Astrocyte (in vitro differentiated cells and primary cell): ENCODE measurements at regions not wholly inside any gene's neighbourhood (a gene's known extent, or its start where the extent isn't known, plus 50 kb on each side); places are given as distances from the start of the nearest gene placed in this dataset.

Experiments used
- DNase-seq: peaks from one replicate; pipeline ENCODE4 v3.0.0-alpha.2; 2010; ENCODE audit warnings: low read depth
- FAIRE-seq: peaks from 2 replicates; lab custom pipeline; 2011; peaks lifted over from hg19 to GRCh38; lab: Jason Lieb, UNC
- H2AFZ ChIP-seq: 2 replicates; pipeline ENCODE4 v1.6.0; 2012; ENCODE audit warnings: low read depth, low read length, inconsistent platforms
- H3K27ac ChIP-seq: 2 replicates; pipeline ENCODE4 v1.5.1; 2011; ENCODE audit warnings: low read depth, low read length, inconsistent platforms
- H3K27me3 ChIP-seq: 2 replicates; pipeline ENCODE4 v1.6.0; 2011; ENCODE audit warnings: low read length, inconsistent platforms; ENCODE audit not compliant: insufficient read depth
- H3K36me3 ChIP-seq: 2 replicates; pipeline ENCODE4 v1.5.1; 2011; ENCODE audit warnings: low read length, inconsistent platforms; ENCODE audit not compliant: insufficient read depth
- H3K4me1 ChIP-seq: 2 replicates; pipeline ENCODE4 v1.5.1; 2011; ENCODE audit warnings: low read length, inconsistent platforms; ENCODE audit not compliant: insufficient read depth
- H3K4me2 ChIP-seq: 2 replicates; pipeline ENCODE4 v1.6.0; 2012; ENCODE audit warnings: low read length, inconsistent platforms
- H3K4me3 ChIP-seq: 2 replicates; pipeline ENCODE4 v1.5.1; 2011; ENCODE audit warnings: low read depth, mild to moderate bottlenecking, low read length, inconsistent platforms; ENCODE audit not compliant: insufficient read depth
- H3K79me2 ChIP-seq: 2 replicates; pipeline ENCODE4 v1.6.0; 2012; ENCODE audit warnings: mild to moderate bottlenecking, low read length, inconsistent platforms; ENCODE audit not compliant: insufficient read depth
- H3K9ac ChIP-seq: 2 replicates; pipeline ENCODE4 v1.6.0; 2012; ENCODE audit warnings: mild to moderate bottlenecking, low read length, inconsistent platforms
- H3K9me3 ChIP-seq: 2 replicates; pipeline ENCODE4 v1.5.1; 2012; ENCODE audit warnings: low read depth, mild to moderate bottlenecking, low read length, inconsistent platforms; ENCODE audit not compliant: insufficient read depth
- H4K20me1 ChIP-seq: 2 replicates; pipeline ENCODE4 v1.6.0; 2012; ENCODE audit warnings: low read length, inconsistent platforms; ENCODE audit not compliant: insufficient read depth
- H3K27ac Mint-ChIP-seq: one replicate; pipeline ENCODE4 v1.8.0; 2021; ENCODE audit warnings: mild to moderate bottlenecking, mixed read lengths; ENCODE audit not compliant: unreplicated experiment
- H3K27me3 Mint-ChIP-seq: one replicate; pipeline ENCODE4 v1.8.0; 2021; ENCODE audit warnings: low read depth, mixed read lengths; ENCODE audit not compliant: unreplicated experiment
- H3K36me3 Mint-ChIP-seq: one replicate; pipeline ENCODE4 v1.8.0; 2021; ENCODE audit warnings: low read depth, mixed read lengths; ENCODE audit not compliant: unreplicated experiment
- H3K4me1 Mint-ChIP-seq: one replicate; pipeline ENCODE4 v1.8.0; 2021; ENCODE audit warnings: low read depth, mixed read lengths; ENCODE audit not compliant: unreplicated experiment
- H3K4me3 Mint-ChIP-seq: one replicate; pipeline ENCODE4 v1.8.0; 2021; ENCODE audit warnings: mild to moderate bottlenecking, moderate library complexity, mixed read lengths; ENCODE audit not compliant: unreplicated experiment
- H3K9me3 Mint-ChIP-seq: one replicate; pipeline ENCODE4 v1.8.0; 2021; ENCODE audit warnings: mild to moderate bottlenecking, mixed read lengths; ENCODE audit not compliant: unreplicated experiment
- EZH2 ChIP-seq: IDR thresholded peaks from 2 replicates; pipeline ENCODE4 v1.6.1; 2012; ENCODE audit warnings: mild to moderate bottlenecking, low read length, inconsistent platforms; ENCODE audit not compliant: insufficient read depth
- TF ChIP-seq, protein P1 (sequence below): IDR thresholded peaks from 2 replicates; pipeline ENCODE4 v1.5.1; 2011; ENCODE audit warnings: low read depth, mild to moderate bottlenecking, inconsistent platforms, low read length, moderate library complexity; ENCODE audit not compliant: insufficient read depth

DNA sequence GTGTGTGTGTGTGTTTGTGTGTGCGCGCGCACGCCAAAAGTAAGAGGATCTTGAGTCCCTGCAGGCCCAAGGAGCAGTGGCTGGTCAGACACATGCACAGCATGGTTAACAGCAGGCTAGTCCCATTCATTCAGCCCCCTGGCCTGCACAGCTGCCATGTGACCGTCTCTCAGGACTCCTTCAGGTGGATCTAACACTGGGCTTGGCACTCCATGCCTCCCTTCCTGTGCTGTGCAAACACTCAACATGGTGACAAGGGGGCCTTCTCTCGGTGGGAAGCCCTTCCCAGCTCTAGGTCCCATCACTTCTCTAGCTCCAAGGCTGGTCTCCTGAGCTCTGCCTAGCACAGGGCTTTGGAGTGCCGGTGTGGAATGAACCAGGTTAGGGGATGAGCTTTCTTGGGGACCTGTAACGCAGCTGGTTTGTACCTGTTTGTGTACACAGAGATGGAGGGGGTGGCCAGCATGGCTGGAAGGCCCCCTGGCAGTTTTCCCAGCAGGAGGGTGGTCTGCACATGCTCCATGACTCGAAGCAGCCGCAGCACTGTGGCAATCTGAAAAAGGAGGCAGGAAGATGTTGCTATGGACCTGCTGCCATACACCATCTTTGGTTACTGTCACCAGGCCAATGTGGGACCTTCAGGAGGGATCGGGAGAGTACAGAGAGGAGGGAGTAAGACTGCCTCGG, 69.4 kb upstream of the GCSH start:
- Histone ChIP-seq H3K4me1 (no peaks in the 10 kb centered on the region), H4K20me1 (no peaks in the 10 kb centered on the region), H3K36me3 (no peaks in the 10 kb centered on the region), H2AFZ (no peak overlapping the region), H3K9ac (no peak overlapping the region), H3K79me2 (no peaks in the 10 kb centered on the region), H3K4me2 (no peak overlapping the region), H3K27me3 (no peaks in the 10 kb centered on the region), H3K4me3 (no peak overlapping the region), H3K9me3 (no peaks in the 10 kb centered on the region), H3K27ac (no peak overlapping the region)
- Mint-ChIP-seq H3K4me3 (no peak overlapping the region), H3K27me3 (peaks cover 17% of the 10 kb centered on the region), H3K36me3 (no peaks in the 10 kb centered on the region), H3K9me3 (peaks cover 1% of the 10 kb centered on the region), H3K27ac (no peak overlapping the region), H3K4me1 (no peaks in the 10 kb centered on the region)
- TF ChIP-seq, protein P1, sequence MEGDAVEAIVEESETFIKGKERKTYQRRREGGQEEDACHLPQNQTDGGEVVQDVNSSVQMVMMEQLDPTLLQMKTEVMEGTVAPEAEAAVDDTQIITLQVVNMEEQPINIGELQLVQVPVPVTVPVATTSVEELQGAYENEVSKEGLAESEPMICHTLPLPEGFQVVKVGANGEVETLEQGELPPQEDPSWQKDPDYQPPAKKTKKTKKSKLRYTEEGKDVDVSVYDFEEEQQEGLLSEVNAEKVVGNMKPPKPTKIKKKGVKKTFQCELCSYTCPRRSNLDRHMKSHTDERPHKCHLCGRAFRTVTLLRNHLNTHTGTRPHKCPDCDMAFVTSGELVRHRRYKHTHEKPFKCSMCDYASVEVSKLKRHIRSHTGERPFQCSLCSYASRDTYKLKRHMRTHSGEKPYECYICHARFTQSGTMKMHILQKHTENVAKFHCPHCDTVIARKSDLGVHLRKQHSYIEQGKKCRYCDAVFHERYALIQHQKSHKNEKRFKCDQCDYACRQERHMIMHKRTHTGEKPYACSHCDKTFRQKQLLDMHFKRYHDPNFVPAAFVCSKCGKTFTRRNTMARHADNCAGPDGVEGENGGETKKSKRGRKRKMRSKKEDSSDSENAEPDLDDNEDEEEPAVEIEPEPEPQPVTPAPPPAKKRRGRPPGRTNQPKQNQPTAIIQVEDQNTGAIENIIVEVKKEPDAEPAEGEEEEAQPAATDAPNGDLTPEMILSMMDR: no peak
- TF ChIP-seq EZH2: no peak
- DNase-seq: no peak
- FAIRE-seq: no peak

DNA sequence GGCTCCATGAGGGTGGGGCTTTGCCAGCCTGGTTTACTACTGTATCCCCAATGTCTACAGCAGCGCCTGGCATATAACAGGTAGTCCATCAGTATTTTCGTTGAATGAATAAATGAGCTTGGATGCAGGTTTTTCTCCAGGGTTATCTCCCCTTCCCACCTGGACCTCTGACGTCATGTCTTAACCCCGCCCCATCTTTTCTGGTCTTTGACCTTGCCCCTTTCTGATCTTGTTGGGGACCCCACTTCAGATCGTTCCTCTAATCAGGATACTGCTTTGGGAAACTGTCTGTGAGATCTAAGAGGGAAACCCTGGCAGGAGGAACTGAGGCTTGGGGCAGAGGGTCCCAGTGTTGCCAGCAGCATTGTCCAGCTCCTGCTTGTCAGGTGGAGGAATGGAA, 68.8 kb upstream of the GCSH start:
- Histone ChIP-seq H4K20me1 (no peaks in the 10 kb centered on the region), H3K4me3 (no peak overlapping the region), H3K9me3 (no peaks in the 10 kb centered on the region), H3K36me3 (no peaks in the 10 kb centered on the region), H3K4me1 (no peaks in the 10 kb centered on the region), H3K27me3 (no peaks in the 10 kb centered on the region), H3K27ac (no peak overlapping the region), H2AFZ (no peak overlapping the region), H3K9ac (no peak overlapping the region), H3K79me2 (no peaks in the 10 kb centered on the region), H3K4me2 (no peak overlapping the region)
- DNase-seq (no peak), FAIRE-seq (no peak)
- H3K27ac Mint-ChIP-seq: no peak overlapping the region
- no peaks in the 10 kb centered on the region for H3K4me1 Mint-ChIP-seq
- H3K4me3 Mint-ChIP-seq: no peak overlapping the region
- no peak for TF ChIP-seq EZH2
- TF ChIP-seq, protein P1: no peak
- peaks cover 1% of the 10 kb centered on the region for H3K9me3 Mint-ChIP-seq
- H3K27me3 Mint-ChIP-seq: peaks cover 14% of the 10 kb centered on the region
- no peaks in the 10 kb centered on the region for H3K36me3 Mint-ChIP-seq

DNA sequence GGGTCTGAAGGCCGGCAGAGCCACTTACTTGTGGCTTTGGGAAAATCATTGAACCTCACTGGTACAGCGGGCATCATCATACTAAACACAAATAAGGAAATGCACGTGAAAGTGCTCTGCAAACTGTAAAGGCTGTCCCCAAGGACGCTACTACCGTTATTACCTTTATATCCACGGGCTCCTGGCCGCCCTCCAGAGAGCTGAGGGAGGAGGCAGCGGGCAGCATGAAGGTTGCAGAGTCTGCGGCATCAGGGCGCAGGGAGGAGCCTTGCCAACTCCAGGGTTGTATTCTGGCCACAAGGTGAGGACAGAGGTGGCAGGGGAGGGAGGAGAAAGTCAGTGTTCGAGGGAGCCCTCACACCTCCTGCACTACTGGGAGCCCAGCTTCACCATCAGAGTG, 68.3 kb upstream of the GCSH start:
- peaks cover 14% of the 10 kb centered on the region for H3K27me3 Mint-ChIP-seq
- TF ChIP-seq, protein P1: no peak
- TF ChIP-seq EZH2: no peak
- H3K27ac Mint-ChIP-seq: no peak overlapping the region
- Histone ChIP-seq H3K4me2 (no peak overlapping the region), H3K9me3 (no peaks in the 10 kb centered on the region), H3K4me3 (no peak overlapping the region), H3K79me2 (no peaks in the 10 kb centered on the region), H3K9ac (no peak overlapping the region), H2AFZ (no peak overlapping the region), H3K27ac (no peak overlapping the region), H4K20me1 (no peaks in the 10 kb centered on the region), H3K4me1 (no peaks in the 10 kb centered on the region), H3K27me3 (no peaks in the 10 kb centered on the region), H3K36me3 (no peaks in the 10 kb centered on the region)
- no peaks in the 10 kb centered on the region for H3K36me3 Mint-ChIP-seq
- FAIRE-seq: no peak
- no peak for DNase-seq
- H3K4me3 Mint-ChIP-seq: no peak overlapping the region
- no peaks in the 10 kb centered on the region for H3K4me1 Mint-ChIP-seq
- peaks cover 1% of the 10 kb centered on the region for H3K9me3 Mint-ChIP-seq
